AG10803 (cell line): ENCODE measurements at regions not wholly inside any gene's neighbourhood (a gene's known extent, or its start where the extent isn't known, plus 50 kb on each side); places are given as distances from the start of the nearest gene placed in this dataset.
"Not testable (repeated sequence)": the region's sequence is repeated elsewhere in the genome, so short reads cannot be mapped to it uniquely, and the experiment has no call there.

Experiments used
- DNase-seq: peaks from one replicate; pipeline ENCODE4 v3.0.0; 2010; ENCODE audit warnings: low read depth
- H3K4me3 ChIP-seq: 2 replicates; pipeline ENCODE4 v1.5.1; 2011; ENCODE audit warnings: mild to moderate bottlenecking, low read length, control low read depth
- TF ChIP-seq, protein P1 (sequence below): conservative IDR thresholded peaks from 2 replicates; pipeline ENCODE4 v1.5.1; 2011; ENCODE audit warnings: mild to moderate bottlenecking, low read length, control low read depth, inconsistent platforms

DNA sequence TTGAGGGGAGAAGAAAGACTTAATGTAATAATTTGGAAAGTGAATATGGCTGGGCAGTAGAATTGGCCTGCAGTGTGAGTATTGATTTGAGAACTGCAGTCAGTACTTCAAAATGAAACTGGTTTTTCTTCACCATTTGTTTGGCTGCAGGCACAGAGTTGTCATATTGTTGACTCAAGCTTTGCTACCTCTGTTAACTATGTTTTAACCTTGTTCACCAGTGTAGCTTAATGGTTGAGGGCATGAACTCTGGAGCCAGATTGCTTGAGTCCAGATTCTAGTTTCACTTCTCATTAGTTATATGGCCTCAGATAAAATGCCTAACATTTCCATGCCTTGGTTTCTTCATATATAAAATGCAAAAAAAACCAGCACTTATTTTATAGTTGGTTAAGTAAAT lies 64.1 kb downstream of the CFAP44 start:
- no peak overlapping the region for H3K4me3 ChIP-seq
- TF ChIP-seq, protein P1, sequence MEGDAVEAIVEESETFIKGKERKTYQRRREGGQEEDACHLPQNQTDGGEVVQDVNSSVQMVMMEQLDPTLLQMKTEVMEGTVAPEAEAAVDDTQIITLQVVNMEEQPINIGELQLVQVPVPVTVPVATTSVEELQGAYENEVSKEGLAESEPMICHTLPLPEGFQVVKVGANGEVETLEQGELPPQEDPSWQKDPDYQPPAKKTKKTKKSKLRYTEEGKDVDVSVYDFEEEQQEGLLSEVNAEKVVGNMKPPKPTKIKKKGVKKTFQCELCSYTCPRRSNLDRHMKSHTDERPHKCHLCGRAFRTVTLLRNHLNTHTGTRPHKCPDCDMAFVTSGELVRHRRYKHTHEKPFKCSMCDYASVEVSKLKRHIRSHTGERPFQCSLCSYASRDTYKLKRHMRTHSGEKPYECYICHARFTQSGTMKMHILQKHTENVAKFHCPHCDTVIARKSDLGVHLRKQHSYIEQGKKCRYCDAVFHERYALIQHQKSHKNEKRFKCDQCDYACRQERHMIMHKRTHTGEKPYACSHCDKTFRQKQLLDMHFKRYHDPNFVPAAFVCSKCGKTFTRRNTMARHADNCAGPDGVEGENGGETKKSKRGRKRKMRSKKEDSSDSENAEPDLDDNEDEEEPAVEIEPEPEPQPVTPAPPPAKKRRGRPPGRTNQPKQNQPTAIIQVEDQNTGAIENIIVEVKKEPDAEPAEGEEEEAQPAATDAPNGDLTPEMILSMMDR, result no peak
- no peak for DNase-seq

DNA sequence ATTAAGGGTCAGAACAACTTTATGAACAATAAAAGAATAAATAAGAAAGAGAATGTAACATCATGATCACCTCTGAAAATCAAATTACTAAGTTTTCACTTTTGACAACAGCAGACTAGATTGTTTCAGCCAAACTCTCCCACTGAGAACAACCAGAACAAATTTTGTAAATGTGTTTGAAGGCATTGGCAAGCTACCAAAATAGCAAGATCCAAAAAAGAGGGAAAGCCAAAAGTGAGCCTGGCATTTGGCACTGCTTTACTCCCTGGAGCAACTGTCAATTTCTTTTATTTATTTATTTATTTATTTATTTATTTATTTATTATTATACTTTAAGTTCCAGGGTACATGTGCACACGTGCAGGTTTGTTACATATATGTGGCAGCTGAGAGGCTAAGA lies 67.2 kb downstream of the CFAP44 start:
- TF ChIP-seq, protein P1, result no peak
- DNase-seq, result no peak
- no peak overlapping the region for H3K4me3 ChIP-seq

DNA sequence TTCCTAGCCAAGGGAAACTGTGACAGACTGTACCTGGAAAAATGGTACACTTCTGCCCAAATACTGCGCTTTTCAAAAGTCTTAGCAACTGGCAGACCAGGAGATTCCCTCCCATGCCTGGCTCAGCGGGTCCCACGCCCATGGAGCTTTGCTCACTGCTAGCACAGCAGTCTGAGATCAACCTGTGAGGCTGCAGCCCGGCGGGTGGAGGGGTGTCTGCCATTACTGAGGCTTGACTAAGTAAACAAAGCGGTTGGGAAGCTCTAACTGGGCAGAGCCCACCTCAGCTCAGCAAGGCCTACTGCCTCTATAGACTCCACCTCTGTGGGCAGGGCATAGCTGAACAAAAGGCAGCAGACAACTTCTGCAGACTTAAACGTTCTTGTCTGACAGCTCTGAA lies 74.5 kb downstream of the CFAP44 start:
- DNase-seq, H3K4me3 ChIP-seq: not testable (repeated sequence)

DNA sequence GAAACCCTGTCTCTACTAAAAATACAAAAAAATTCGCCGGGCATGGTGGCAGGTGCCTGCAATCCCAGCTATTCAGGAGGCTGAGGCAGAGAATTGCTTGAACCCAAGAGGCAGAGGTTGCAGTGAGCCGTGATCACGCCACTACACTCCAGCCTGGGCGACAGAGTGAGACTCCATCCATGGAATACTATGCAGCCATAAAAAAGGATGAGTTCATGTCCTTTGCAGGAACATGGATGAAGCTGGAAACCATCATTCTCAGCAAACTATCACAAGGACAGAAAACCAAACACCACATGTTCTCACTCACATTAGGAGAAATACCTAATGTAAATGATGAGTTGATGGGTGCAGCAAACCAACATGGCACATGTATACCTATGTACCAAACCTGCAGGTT lies 86.0 kb downstream of the CFAP44 start:
- H3K4me3 ChIP-seq, DNase-seq: not testable (repeated sequence)

DNA sequence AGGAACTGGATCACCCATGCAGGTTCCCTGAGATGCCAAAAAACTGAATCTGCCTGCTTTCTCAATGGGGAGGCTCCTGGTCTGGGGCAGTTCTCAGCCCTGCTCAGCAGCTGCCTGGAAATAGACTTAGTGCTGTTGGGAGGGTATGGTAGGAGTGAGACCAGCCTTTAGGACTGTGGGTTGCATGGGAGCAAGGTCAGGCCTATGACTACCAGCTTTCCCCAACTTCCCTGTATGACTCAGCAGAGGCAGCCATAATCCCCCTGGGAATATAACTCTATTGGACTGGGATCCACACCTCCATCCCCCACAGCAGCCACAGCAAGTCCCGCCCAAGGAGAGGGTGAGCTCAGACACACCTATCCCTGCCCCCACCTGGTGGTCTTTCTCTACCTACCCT lies 87.0 kb downstream of the CFAP44 start:
- peak; percentile 15 for DNase-seq
- TF ChIP-seq, protein P1, result no peak
- no peak overlapping the region for H3K4me3 ChIP-seq

DNA sequence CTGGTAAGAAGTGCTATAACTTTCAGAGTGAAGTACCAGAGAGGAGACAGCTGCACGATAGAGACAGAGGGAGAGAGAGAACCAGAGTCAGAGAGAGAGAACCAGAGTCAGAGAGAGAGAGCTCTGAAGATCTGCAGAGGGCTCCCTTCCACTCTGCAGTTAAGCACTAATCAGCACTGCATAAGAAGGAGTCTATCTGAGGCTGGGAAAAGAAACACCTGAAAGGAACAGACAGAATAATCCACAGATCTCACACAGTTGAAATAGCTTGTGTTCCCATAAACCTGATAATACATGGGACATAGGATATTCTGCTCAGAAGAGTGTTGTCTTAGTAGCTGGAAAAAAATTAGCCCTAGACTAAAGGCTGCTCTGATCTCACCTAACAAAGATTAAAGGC lies 87.6 kb downstream of the CFAP44 start:
- DNase-seq, result no peak
- TF ChIP-seq, protein P1, result no peak
- H3K4me3 ChIP-seq, result no peak overlapping the region

DNA sequence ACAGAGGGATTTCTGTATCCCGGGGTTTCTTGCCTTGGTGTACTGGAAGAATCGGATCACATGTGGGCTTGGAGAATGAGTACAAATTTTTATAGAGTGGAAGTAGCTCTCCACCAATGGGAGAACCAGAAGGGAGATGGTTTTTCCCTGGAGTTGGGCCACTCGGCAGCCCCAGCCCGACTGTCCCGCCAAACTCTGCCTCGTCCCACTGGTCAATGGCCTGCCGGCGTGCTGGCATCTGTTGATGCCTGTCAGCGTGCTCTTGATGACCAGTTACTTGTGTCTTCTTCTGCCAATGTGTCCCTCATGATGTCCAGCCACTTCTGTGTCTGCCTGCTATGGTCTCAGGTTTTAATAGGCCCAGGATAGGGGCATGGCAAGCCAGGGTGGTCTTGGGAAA lies 100.5 kb downstream of the CFAP44 start:
- TF ChIP-seq, protein P1, result no peak
- no peak overlapping the region for H3K4me3 ChIP-seq
- no peak for DNase-seq

DNA sequence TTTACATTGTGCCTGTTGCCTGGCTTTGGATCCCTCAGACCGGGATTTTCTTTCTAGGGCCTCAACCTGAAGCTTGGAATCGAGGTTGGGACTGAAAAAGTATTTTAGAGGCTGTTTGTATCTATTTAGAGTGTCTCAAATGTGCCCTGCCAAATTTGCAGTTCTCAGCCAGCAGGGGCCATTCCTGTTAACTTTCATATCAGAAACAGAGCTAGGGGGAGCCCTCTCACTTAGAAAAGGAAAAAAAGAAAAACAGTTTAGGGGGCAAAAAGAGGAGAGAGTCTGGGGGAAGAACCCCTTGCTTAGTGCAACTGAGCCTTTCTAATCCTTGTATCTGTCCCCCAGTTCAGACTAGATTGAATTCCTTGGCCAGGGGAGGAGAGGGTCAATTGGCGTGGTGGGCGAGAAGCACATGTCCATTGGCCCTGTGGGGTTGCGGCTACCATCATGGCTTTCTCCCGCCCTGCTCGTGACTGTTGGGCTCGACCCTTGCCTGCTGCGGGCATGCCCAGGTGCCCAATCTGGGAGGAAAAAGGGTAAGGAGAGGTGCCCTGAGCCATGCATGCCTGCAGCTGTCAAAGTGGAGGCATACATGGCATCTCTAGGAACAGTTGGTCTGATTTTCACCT lies 101.6 kb downstream of the CFAP44 start:
- no peak overlapping the region for H3K4me3 ChIP-seq
- no peak for DNase-seq

More for the DNA sequence above, 101.6 kb downstream of the CFAP44 start:
- TF ChIP-seq, protein P1, result peak; percentile 21; the same call in 1 of the 2 replicates
